ENCODE measurements at regions not wholly inside any gene's neighbourhood (a gene's known extent, or its start where the extent isn't known, plus 50 kb on each side); places are given as distances from the start of the nearest gene placed in this dataset.

- Histone ChIP-seq H3K4me1 (replicated peaks in 1 of 2; ENCODE audit: control insufficient read depth in 2 of 2, insufficient read depth in 2 of 2, low read length in 2 of 2) (no peaks in the 10 kb centered on the region), H3K36me3 (ENCODE audit: control insufficient read depth, insufficient read depth, low read length) (no peaks in the 10 kb centered on the region), H3K4me3 (no peak overlapping the region), H3K79me2 (ENCODE audit: control insufficient read depth, insufficient read depth, low read length) (no peaks in the 10 kb centered on the region), H3K27me3 (ENCODE audit: control insufficient read depth in 2 of 2, insufficient read depth in 2 of 2, low read length in 2 of 2) (peaks cover 0 to 4% of the 10 kb centered on the region in 2 experiments; a peak in 1 of 5 replicates), H3K9ac (ENCODE audit: insufficient read depth in 1 of 2, low read depth in 2 of 2, low read length in 2 of 2) (no peak overlapping the region), H3K9me1 (ENCODE audit: control insufficient read depth, insufficient read depth, low read length) (no peaks in the 10 kb centered on the region), H2AFZ (ENCODE audit: low read depth, low read length) (no peak overlapping the region), H3K27ac (ENCODE audit: extremely low read depth, low read depth, low read length) (no peak overlapping the region), H3K9me3 (replicated peaks; ENCODE audit: control insufficient read depth, insufficient read depth, low read depth, low read length) (no peaks in the 10 kb centered on the region), H4K20me1 (replicated peaks; ENCODE audit: control insufficient read depth, insufficient read depth, low read length) (no peaks in the 10 kb centered on the region), H3K4me2 (ENCODE audit: insufficient read depth, low read length) (no peak overlapping the region)
- ATAC-seq, result no peak
- DNase-seq (ENCODE audit: extremely low read depth in 1 of 4, low spot score in 3 of 4), result no peak
- ChIA-PET POLR2A (interaction anchor here (0.5 kb wide), 1 partner anchor 661 kb away, joined by 3 read pairs; no protein-coding TSS in a partner anchor), CTCF (ENCODE audit: low intra/inter-chr PET ratio) (no interaction called here)
- in situ Hi-C loops (cut with MboI) (no loop called here), intact Hi-C loops (cut with micrococcal nuclease) (no loop called here)
- 0% methylated on average over 5 of the region's 5 CpGs for WGBS (ENCODE audit: insufficient coverage, low coverage, missing lambda C conversion rate)
- no TSS peak for BruUV-seq (replicated peaks)
- no peak for FAIRE-seq
- no peak for TF ChIP-seq U2AF1 (optimal IDR thresholded peaks at IDR 0.05; ENCODE audit: low read depth, low read length)
- TF ChIP-seq NR4A1 (CRISPR knock-in tag; IDR thresholded peaks at IDR 0.05), result no peak
- no peak for TF ChIP-seq NR4A1 (tag; IDR thresholded peaks at IDR 0.05)
- no peak for TF ChIP-seq ZNF77 (CRISPR knock-in tag; IDR thresholded peaks at IDR 0.05)
- no peak for TF ChIP-seq KHSRP (IDR thresholded peaks at IDR 0.05)
- TF ChIP-seq RFX7 (CRISPR knock-in tag; IDR thresholded peaks at IDR 0.05), result no peak
- TF ChIP-seq ZNF592 (IDR thresholded peaks at IDR 0.05), result no peak
- no peak for TF ChIP-seq PTTG1 (tag; IDR thresholded peaks at IDR 0.05; ENCODE audit: low read depth)
These were observed 82.3 kb upstream of the PTPRT start for GRCh38 chr20:43271980-43272379.
